ENCODE measurements at regions not wholly inside any gene's neighbourhood (a gene's known extent, or its start where the extent isn't known, plus 50 kb on each side); places are given as distances from the start of the nearest gene placed in this dataset.

DNA sequence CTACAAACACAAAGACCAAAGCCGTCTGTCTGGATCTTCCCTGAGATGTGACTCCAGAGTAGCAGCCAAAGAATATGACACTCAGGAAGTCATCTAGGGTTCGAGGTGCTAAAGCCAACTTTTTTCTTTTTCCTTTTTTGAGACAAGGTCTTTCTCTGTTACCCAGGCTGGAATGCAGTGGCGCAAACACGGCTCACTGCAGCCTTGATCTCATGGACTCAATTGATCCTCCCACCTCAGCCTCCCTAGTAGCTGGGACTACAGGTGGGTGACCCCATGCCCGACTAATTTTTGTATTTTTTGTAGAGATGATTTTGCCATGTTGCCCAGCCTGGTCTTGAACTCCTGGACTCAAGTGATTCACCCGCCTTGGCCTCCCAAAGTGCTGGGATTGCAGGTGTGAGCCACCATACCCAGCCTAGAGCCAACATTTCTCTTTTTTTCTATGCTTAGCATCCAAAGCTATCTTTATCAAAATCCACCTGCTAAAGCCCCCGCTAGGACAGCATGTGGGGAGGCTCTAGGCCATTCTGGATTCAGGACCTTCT is 92.8 kb downstream of the TMEM17 start:
- TF ChIP-seq, protein P1, sequence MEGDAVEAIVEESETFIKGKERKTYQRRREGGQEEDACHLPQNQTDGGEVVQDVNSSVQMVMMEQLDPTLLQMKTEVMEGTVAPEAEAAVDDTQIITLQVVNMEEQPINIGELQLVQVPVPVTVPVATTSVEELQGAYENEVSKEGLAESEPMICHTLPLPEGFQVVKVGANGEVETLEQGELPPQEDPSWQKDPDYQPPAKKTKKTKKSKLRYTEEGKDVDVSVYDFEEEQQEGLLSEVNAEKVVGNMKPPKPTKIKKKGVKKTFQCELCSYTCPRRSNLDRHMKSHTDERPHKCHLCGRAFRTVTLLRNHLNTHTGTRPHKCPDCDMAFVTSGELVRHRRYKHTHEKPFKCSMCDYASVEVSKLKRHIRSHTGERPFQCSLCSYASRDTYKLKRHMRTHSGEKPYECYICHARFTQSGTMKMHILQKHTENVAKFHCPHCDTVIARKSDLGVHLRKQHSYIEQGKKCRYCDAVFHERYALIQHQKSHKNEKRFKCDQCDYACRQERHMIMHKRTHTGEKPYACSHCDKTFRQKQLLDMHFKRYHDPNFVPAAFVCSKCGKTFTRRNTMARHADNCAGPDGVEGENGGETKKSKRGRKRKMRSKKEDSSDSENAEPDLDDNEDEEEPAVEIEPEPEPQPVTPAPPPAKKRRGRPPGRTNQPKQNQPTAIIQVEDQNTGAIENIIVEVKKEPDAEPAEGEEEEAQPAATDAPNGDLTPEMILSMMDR (conservative IDR thresholded peaks at IDR 0.05) = no peak
- no peak for TF ChIP-seq EZH2 (IDR thresholded peaks at IDR 0.05; ENCODE audit: low read depth)
- Histone ChIP-seq H4K20me1 (ENCODE audit: insufficient read depth) (no peaks in the 10 kb centered on the region), H3K36me3 (ENCODE audit: low read depth) (no peaks in the 10 kb centered on the region), H3K4me1 (replicated peaks; ENCODE audit: insufficient read depth) (peaks cover 43% of the 10 kb centered on the region), H3K27me3 (ENCODE audit: insufficient read depth, low read depth) (no peaks in the 10 kb centered on the region), H3K79me2 (ENCODE audit: low read depth) (no peaks in the 10 kb centered on the region), H3K9me2 (ENCODE audit: insufficient read depth) (no peaks in the 10 kb centered on the region), H3K9me3 (ENCODE audit: insufficient read depth, low read depth) (no peaks in the 10 kb centered on the region), H3K27ac (no peak overlapping the region), H3K4me3 (no peak overlapping the region), H2AFZ (no peak overlapping the region), H3F3A (ENCODE audit: insufficient read depth, low read depth) (peaks cover 32% of the 10 kb centered on the region), H3K4me2 (no peak overlapping the region)
- CTCF ChIA-PET = interaction anchor here (0.5 to 1.4 kb wide), 4 partner anchors 420 to 505 kb away, joined by 3 to 8 read pairs (median 5); no protein-coding TSS in a partner anchor
- no TSS peak for BruUV-seq (replicated peaks)
- POLR2A ChIA-PET (ENCODE audit: unreplicated experiment) = interaction anchor here (0.6 kb wide), 1 partner anchor 87 kb away, joined by 3 read pairs; no protein-coding TSS in a partner anchor
- DNase-seq = no peak
- intact Hi-C loops (cut with micrococcal nuclease; ENCODE audit: unreplicated experiment) = loop anchor here (10.0 kb wide), 1 partner anchor 1278 kb away; no protein-coding TSS in a partner anchor

DNA sequence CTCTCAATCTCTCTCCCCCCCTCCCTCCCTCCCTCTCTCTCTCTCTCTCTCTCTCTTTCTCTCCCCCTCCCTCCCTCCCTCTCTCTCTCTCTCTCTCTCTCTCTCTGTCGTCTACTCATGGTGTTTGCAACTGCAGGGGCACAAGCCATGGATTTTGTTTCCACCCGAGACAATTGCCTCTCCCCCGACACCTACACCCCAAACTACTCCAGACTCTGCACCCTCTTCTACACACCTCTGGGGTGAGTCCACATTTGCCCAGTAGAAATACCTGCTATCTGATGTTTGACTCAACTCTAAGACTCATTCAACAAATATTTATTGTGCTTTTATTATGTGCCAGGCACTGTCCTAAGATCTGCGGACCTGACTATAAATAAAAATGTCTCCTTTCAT is 93.7 kb downstream of the TMEM17 start:
- TF ChIP-seq EZH2 (IDR thresholded peaks at IDR 0.05; ENCODE audit: low read depth) = no peak
- TF ChIP-seq, protein P1 (conservative IDR thresholded peaks at IDR 0.05) = no peak; the same call in 1 of the 2 replicates
- H3K4me1 ChIP-seq (replicated peaks; ENCODE audit: insufficient read depth) = peaks cover 50% of the 10 kb centered on the region
- peak in 1 of 2 experiments; percentile 70 for DNase-seq
- H3K9me3 ChIP-seq (ENCODE audit: insufficient read depth, low read depth) = no peaks in the 10 kb centered on the region
- POLR2A ChIA-PET (ENCODE audit: unreplicated experiment) = no interaction called here
- H3F3A ChIP-seq (ENCODE audit: insufficient read depth, low read depth) = peaks cover 32% of the 10 kb centered on the region
- H3K9me2 ChIP-seq (ENCODE audit: insufficient read depth) = no peaks in the 10 kb centered on the region
- H3K4me3 ChIP-seq = no peak overlapping the region
- intact Hi-C loops (cut with micrococcal nuclease; ENCODE audit: unreplicated experiment) = loop anchor here (10.0 kb wide), 1 partner anchor 1278 kb away; no protein-coding TSS in a partner anchor
- H3K79me2 ChIP-seq (ENCODE audit: low read depth) = no peaks in the 10 kb centered on the region
- H3K36me3 ChIP-seq (ENCODE audit: low read depth) = no peaks in the 10 kb centered on the region
- H3K27me3 ChIP-seq (ENCODE audit: insufficient read depth, low read depth) = no peaks in the 10 kb centered on the region
- no peak overlapping the region for H3K27ac ChIP-seq
- H3K4me2 ChIP-seq = no peak overlapping the region
- CTCF ChIA-PET = interaction anchor here (0.5 to 1.3 kb wide), 3 partner anchors 107 to 416 kb away, joined by 3 to 6 read pairs (median 3); no protein-coding TSS in a partner anchor
- no peaks in the 10 kb centered on the region for H4K20me1 ChIP-seq (ENCODE audit: insufficient read depth)
- no TSS peak for BruUV-seq (replicated peaks)
- no peak overlapping the region for H2AFZ ChIP-seq

DNA sequence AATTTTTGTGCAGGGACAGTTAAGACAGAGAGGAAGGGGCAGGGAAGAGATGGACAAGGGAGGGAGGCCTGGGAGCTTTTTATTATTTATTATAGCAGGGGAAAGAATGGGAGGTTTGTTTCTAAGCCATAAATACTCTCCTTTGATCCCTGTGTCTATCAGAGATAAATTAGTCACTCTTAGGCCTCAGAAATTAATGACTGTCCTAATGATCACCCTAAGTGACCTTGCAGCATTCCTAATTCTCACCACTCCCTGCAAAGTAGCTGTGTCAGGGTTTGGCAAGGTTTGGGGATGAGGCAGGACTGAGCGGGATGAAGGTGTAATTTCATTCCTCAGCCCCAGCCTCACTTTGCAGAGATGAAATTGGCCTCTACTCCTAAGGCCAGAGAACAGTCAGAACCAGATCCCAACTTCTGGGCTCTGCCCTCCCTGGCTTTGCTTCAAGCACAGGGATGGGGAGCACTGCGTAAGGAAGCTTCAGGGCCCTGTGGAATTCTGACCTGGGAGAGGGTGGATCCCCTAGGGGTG is 95.0 kb downstream of the TMEM17 start:
- intact Hi-C loops (cut with micrococcal nuclease; ENCODE audit: unreplicated experiment) = loop anchor here (1.0 to 10.0 kb wide), 6 partner anchors 106 to 1276 kb away; partner anchors contain the start of gene B3GNT2
- ChIA-PET POLR2A (ENCODE audit: unreplicated experiment) (interaction anchor here (0.6 kb wide), 2 partner anchors 8 to 872 kb away, joined by 3 read pairs; no protein-coding TSS in a partner anchor), CTCF (interaction anchor here (0.6 to 1.4 kb wide), 6 partner anchors 48 to 417 kb away, joined by 3 to 8 read pairs (median 4); no protein-coding TSS in a partner anchor)
- no TSS peak for BruUV-seq (replicated peaks)
- Histone ChIP-seq H3K79me2 (ENCODE audit: low read depth) (no peaks in the 10 kb centered on the region), H2AFZ (peak overlapping the region; percentile 83; the same call in 1 of the 2 replicates), H3K4me3 (peak overlapping the region; percentile 43; the same call in 1 of the 2 replicates), H3K4me2 (peak overlapping the region; percentile 85), H3K9me3 (ENCODE audit: insufficient read depth, low read depth) (no peaks in the 10 kb centered on the region), H4K20me1 (ENCODE audit: insufficient read depth) (no peaks in the 10 kb centered on the region), H3K36me3 (ENCODE audit: low read depth) (no peaks in the 10 kb centered on the region), H3K4me1 (replicated peaks; ENCODE audit: insufficient read depth) (peaks cover 63% of the 10 kb centered on the region), H3K27me3 (ENCODE audit: insufficient read depth, low read depth) (no peaks in the 10 kb centered on the region), H3K9me2 (ENCODE audit: insufficient read depth) (no peaks in the 10 kb centered on the region), H3F3A (ENCODE audit: insufficient read depth, low read depth) (peaks cover 32% of the 10 kb centered on the region), H3K27ac (peak overlapping the region; percentile 86)
- DNase-seq = peak in 1 of 2 experiments; percentile 75
- TF ChIP-seq, protein P1 (conservative IDR thresholded peaks at IDR 0.05) = no peak
- no peak for TF ChIP-seq EZH2 (IDR thresholded peaks at IDR 0.05; ENCODE audit: low read depth)

All from PC-9 (cell line).